Anterior cingulate cortex (tissue), 58 donors: ENCODE measurements at regions not wholly inside any gene's neighbourhood (a gene's known extent, or its start where the extent isn't known, plus 50 kb on each side); places are given as distances from the start of the nearest gene placed in this dataset.

Source experiments
- DNase-seq, 58 donors: peaks; one replicate each; lab custom pipeline; 2025; lab: John Stamatoyannopoulos, UW

GRCh38 chr20:51084593-51085377 lies 61.9 kb upstream of the KCNG1 start:
- DNase-seq: no peak

- DNase-seq: no peak
Measured at GRCh38 chr20:51083447-51083846, 60.5 kb upstream of the KCNG1 start.

- DNase-seq: no peak
Measured at GRCh38 chr20:51082988-51083387, 60.1 kb upstream of the KCNG1 start.

GRCh38 chr20:51080516-51080915 lies 57.6 kb upstream of the KCNG1 start:
- DNase-seq: no peak

GRCh38 chr20:51079488-51079887 lies 56.6 kb upstream of the KCNG1 start:
- no peak for DNase-seq

- DNase-seq: peak in 1 of 58 donors; percentile 52
Measured at GRCh38 chr20:51077686-51078060, 54.8 kb upstream of the KCNG1 start.

- DNase-seq: no peak
Measured at GRCh38 chr20:51076786-51077685, 54.1 kb upstream of the KCNG1 start.

GRCh38 chr20:51074062-51074461 lies 51.2 kb upstream of the KCNG1 start:
- no peak for DNase-seq
